Tibial nerve (tissue), 4 donors: ENCODE measurements at regions not wholly inside any gene's neighbourhood (a gene's known extent, or its start where the extent isn't known, plus 50 kb on each side); places are given as distances from the start of the nearest gene placed in this dataset.

ENCODE experiments used
- CTCF ChIP-seq, 5 experiments: fragments of 200-600 bp in 3 of 5; fragments of 450-650 bp in 2 of 5; sonication (generic) in 3 of 5; IDR thresholded peaks; one replicate each; pipeline ENCODE4 v1.5.1; 2016 to 2019; ENCODE audit warnings: antibody characterized with exemption in 5 of 5, mild to moderate bottlenecking in 3 of 5, moderate library complexity in 2 of 5
- EP300 ChIP-seq, 2 donors: sonication (generic); formaldehyde crosslinking; IDR thresholded peaks; one replicate each; pipeline ENCODE4 v1.6.1; 2017; ENCODE audit warnings: antibody characterized with exemption in 2 of 2, mild to moderate bottlenecking in 1 of 2
- POLR2A ChIP-seq, 2 donors: fragments of 450-650 bp; IDR thresholded peaks; one replicate each; pipeline ENCODE4 v1.6.1; 2017; ENCODE audit warnings: antibody characterized with exemption in 2 of 2, mild to moderate bottlenecking in 2 of 2, moderate library complexity in 2 of 2

DNA sequence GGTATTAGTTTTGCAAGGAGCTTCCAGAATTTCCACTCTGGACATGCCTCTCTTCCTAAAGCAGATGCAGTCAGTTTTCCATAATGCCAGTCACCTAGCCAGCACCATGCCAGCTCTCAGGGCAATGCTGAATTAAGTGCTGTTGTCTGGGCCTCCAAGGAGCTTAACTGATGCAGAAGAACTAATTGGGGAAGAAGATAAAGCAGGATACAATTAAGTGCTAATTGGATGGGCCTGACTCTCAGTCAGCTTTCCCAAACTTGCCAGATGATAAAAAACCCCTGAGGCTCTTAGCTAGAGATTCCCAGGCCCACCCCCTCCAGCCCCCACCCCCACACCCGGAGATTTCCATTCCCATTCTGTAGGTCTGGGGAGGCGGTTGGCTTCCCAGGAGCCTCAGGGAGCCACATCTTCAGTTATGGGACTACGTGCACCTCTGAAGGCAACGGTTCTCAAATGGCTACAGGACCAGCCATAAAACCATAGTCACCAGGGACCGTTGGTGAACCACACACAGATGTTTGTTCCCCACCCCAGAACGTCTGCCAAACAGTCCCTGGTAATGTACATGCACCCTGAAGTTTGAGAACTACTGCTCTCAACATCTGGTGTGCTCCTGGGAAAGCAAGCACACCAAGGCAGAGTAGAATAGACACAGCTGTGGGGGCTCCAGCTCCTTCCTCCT lies 499.1 kb upstream of the CDH5 start:
- no peak for TF ChIP-seq CTCF (IDR thresholded peaks at IDR 0.05)
- TF ChIP-seq EP300 (IDR thresholded peaks at IDR 0.05), result no peak
- TF ChIP-seq POLR2A (IDR thresholded peaks at IDR 0.05), result no peak
